ENCODE measurements at regions not wholly inside any gene's neighbourhood (a gene's known extent, or its start where the extent isn't known, plus 50 kb on each side); places are given as distances from the start of the nearest gene placed in this dataset.
A peak's percentile ranks its signal among the peaks of the same experiment; 100 is the strongest.

DNA sequence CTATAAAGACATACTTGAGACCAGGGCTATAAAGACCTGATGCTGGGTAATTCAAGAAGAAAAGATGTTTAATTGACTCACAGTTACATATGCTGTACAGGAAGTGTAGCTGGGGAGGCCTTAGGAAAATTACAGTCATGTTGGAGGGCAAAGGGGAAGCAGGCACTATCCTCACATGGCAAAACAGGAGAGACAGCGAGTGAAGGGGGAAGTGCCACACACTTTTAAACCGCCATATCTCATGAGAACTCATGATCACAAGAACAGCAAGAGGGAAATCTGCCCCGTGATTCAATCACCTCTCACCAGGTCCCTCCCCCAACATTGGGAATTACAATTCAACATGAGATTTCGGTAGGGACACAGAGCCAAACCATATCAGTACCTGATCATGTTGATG is 89.9 kb upstream of the ADAMTSL1 start:
- no peak for DNase-seq
- Histone ChIP-seq H3K27me3 (ENCODE audit: control insufficient read depth in 3 of 3, insufficient read depth in 3 of 3, low read length in 3 of 3) (no peaks in the 10 kb centered on the region), H3K9me3 (ENCODE audit: control insufficient read depth in 2 of 2, insufficient read depth in 1 of 2, low read depth in 1 of 2, low read length in 1 of 2) (no peaks in the 10 kb centered on the region), H3K36me3 (ENCODE audit: control insufficient read depth in 3 of 3, insufficient read depth in 2 of 3, low read depth in 1 of 3, low read length in 3 of 3) (no peaks in the 10 kb centered on the region), H3K4me3 (ENCODE audit: low read depth in 1 of 3, low read length in 3 of 3) (no peak overlapping the region), H3K4me1 (ENCODE audit: control insufficient read depth in 3 of 3, insufficient read depth in 2 of 3, low read depth in 1 of 3, low read length in 2 of 3) (no peaks in the 10 kb centered on the region), H3K27ac (ENCODE audit: low read depth in 1 of 3, low read length in 2 of 3) (no peak overlapping the region)
- FAIRE-seq: no peak
- 75 to 89% (median 81%) methylated on average over 4 of the region's 4 CpGs for WGBS, 3 donors

DNA sequence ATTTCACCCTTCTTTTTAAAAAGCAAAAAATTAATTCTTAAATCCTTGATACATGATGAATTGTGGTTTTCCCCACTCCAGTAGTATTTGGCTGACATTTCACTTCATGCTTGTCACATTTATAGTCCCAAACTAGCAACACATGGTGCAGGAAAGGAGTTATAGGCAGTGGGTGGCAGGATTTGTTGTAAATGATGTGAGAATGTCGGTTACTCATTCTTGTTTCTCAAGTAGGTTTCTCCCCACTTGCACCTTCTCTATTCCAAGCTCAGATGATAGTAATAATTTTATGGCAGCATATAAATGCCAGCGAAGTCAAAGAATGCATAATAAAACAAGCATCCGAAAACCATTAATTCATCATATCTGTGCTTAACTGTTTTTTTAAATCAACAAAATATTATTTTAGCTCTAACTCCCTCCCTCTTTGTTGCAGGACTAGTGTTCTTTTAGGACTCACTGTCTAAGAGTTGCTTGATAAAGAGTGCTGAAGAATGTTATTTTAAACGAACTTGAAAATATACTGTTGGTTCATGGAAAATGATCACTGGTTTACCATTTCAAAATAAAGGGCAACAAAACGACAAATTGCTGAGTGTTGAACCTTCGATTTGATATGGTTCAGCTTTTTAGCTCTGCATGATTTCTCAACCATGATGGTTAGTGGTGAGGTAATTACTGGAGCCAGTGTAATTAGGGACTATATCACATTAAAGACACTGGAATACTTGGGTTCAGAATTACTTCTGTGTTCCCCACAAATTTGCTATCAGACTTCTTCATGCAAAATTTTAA is 88.1 kb upstream of the ADAMTSL1 start:
- Histone ChIP-seq H3K9me3 (ENCODE audit: control insufficient read depth in 2 of 2, insufficient read depth in 1 of 2, low read depth in 1 of 2, low read length in 1 of 2) (no peaks in the 10 kb centered on the region), H3K4me1 (ENCODE audit: control insufficient read depth in 3 of 3, insufficient read depth in 2 of 3, low read depth in 1 of 3, low read length in 2 of 3) (no peaks in the 10 kb centered on the region), H3K27ac (ENCODE audit: low read depth in 1 of 3, low read length in 2 of 3) (no peak overlapping the region), H3K36me3 (ENCODE audit: control insufficient read depth in 3 of 3, insufficient read depth in 2 of 3, low read depth in 1 of 3, low read length in 3 of 3) (no peaks in the 10 kb centered on the region), H3K27me3 (ENCODE audit: control insufficient read depth in 3 of 3, insufficient read depth in 3 of 3, low read length in 3 of 3) (no peaks in the 10 kb centered on the region), H3K4me3 (ENCODE audit: low read depth in 1 of 3, low read length in 3 of 3) (no peak overlapping the region)
- FAIRE-seq: no peak
- 75 to 81% (median 78%) methylated on average over 6 of the region's 6 CpGs for WGBS, 3 donors
- DNase-seq: no peak

DNA sequence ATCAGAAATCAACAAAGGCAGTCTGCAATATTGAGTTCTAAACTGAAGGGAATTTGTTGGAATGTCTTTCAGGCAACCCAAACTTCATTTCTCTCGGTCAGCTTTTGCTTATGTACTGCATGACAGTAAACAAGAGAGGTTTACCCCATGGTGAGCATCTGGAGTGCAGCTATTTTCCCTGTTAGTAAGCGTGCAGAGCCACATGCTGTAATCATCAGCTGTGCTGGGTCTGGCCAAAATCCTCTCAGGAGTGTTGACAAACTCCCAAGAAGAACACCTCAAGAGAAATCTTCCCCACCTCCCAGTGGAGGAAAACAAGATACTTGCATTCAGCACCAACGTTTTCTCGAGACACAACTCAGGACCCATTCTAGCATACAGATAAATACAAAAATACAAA is 83.6 kb upstream of the ADAMTSL1 start:
- Histone ChIP-seq H3K27me3 (ENCODE audit: control insufficient read depth in 3 of 3, insufficient read depth in 3 of 3, low read length in 3 of 3) (no peaks in the 10 kb centered on the region), H3K36me3 (ENCODE audit: control insufficient read depth in 3 of 3, insufficient read depth in 2 of 3, low read depth in 1 of 3, low read length in 3 of 3) (no peaks in the 10 kb centered on the region), H3K27ac (ENCODE audit: low read depth in 1 of 3, low read length in 2 of 3) (no peak overlapping the region), H3K4me1 (ENCODE audit: control insufficient read depth in 3 of 3, insufficient read depth in 2 of 3, low read depth in 1 of 3, low read length in 2 of 3) (no peaks in the 10 kb centered on the region), H3K4me3 (ENCODE audit: low read depth in 1 of 3, low read length in 3 of 3) (no peak overlapping the region), H3K9me3 (ENCODE audit: control insufficient read depth in 2 of 2, insufficient read depth in 1 of 2, low read depth in 1 of 2, low read length in 1 of 2) (no peaks in the 10 kb centered on the region)
- DNase-seq (no peak), FAIRE-seq (no peak)
- WGBS, 3 donors: 51 to 81% (median 67%) methylated on average over 4 of the region's 4 CpGs

DNA sequence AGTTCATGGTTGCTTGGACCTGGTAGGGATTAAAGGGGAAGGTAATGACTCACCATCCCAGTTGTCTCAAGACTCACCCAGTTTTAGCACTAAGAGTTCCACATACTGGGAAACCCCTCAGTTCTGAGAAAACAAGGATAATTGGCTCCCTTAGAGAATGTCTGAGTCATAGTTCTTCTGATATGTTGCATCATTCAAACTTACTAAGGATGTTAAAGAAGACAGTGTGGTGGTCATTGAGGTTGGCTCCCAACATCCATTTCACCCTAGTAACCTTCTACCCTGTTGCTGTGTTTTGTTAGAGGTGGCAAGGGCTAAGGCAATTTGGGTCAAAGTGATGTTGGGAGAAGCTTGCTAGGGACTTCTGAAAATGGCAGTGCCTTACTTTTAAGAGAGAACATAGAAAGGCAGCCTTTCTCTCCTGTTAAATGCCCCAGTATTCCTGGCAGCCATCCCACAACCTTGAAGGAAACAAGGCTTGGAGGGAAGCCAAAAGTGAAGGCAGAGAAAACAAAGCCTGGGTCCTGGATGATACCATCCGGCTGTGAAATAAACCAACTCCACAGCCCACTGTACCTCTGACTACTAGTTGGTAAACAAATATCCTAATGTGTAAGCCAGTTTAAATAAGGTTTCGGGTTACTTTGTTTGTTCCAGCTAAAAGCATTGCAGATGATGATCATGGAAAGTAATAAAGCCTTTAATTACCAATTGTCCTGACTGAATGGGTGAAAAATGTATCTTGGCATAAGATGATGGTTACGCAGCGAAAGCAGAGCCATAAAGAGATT is 80.4 kb upstream of the ADAMTSL1 start:
- Histone ChIP-seq H3K27me3 (ENCODE audit: control insufficient read depth in 3 of 3, insufficient read depth in 3 of 3, low read length in 3 of 3) (no peaks in the 10 kb centered on the region), H3K27ac (ENCODE audit: low read depth in 1 of 3, low read length in 2 of 3) (peak overlapping the region in 1 of 3 donors; percentile 69), H3K4me3 (ENCODE audit: low read depth in 1 of 3, low read length in 3 of 3) (no peak overlapping the region), H3K4me1 (ENCODE audit: control insufficient read depth in 3 of 3, insufficient read depth in 2 of 3, low read depth in 1 of 3, low read length in 2 of 3) (no peaks in the 10 kb centered on the region), H3K9me3 (ENCODE audit: control insufficient read depth in 2 of 2, insufficient read depth in 1 of 2, low read depth in 1 of 2, low read length in 1 of 2) (no peaks in the 10 kb centered on the region), H3K36me3 (ENCODE audit: control insufficient read depth in 3 of 3, insufficient read depth in 2 of 3, low read depth in 1 of 3, low read length in 3 of 3) (no peaks in the 10 kb centered on the region)
- peak; percentile 15 to 48 for DNase-seq
- WGBS, 3 donors: 9 to 40% (median 15%) methylated on average over 4 of the region's 4 CpGs
- no peak for FAIRE-seq

DNA sequence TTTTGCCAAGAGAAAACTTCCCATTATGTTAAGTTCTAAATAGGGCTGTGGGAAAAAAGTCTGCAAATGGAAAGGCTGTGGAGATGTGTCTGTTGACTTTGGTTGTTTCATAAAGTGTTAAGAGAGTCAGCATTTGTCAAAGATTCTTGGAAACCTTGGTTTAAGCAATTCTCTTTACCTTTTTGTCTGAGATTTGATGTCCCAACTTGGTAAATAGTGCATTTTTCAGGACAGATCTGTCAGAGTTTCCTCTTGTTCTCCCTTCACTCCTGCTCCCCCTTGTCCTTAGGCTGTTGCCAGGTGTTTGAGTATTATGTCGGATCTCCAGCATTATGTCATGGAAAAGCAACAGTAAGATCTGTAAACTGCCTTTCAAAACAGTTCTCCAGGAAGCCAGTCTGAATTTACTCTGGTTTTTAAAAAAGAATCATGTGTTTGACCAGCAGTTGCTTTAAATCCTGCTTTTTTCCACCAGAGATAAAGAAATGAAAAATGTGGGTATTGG is 79.1 kb upstream of the ADAMTSL1 start:
- 69 to 82% (median 72%) methylated on average over 1 of the region's 1 CpG for WGBS, 3 donors
- H3K4me3 ChIP-seq (ENCODE audit: low read depth in 1 of 3, low read length in 3 of 3): no peak overlapping the region
- no peaks in the 10 kb centered on the region for H3K9me3 ChIP-seq (ENCODE audit: control insufficient read depth in 2 of 2, insufficient read depth in 1 of 2, low read depth in 1 of 2, low read length in 1 of 2)
- no peaks in the 10 kb centered on the region for H3K36me3 ChIP-seq (ENCODE audit: control insufficient read depth in 3 of 3, insufficient read depth in 2 of 3, low read depth in 1 of 3, low read length in 3 of 3)
- H3K4me1 ChIP-seq (ENCODE audit: control insufficient read depth in 3 of 3, insufficient read depth in 2 of 3, low read depth in 1 of 3, low read length in 2 of 3): no peaks in the 10 kb centered on the region
- DNase-seq (no peak), FAIRE-seq (no peak)
- H3K27me3 ChIP-seq (ENCODE audit: control insufficient read depth in 3 of 3, insufficient read depth in 3 of 3, low read length in 3 of 3): no peaks in the 10 kb centered on the region
- no peak overlapping the region for H3K27ac ChIP-seq (ENCODE audit: low read depth in 1 of 3, low read length in 2 of 3)

DNA sequence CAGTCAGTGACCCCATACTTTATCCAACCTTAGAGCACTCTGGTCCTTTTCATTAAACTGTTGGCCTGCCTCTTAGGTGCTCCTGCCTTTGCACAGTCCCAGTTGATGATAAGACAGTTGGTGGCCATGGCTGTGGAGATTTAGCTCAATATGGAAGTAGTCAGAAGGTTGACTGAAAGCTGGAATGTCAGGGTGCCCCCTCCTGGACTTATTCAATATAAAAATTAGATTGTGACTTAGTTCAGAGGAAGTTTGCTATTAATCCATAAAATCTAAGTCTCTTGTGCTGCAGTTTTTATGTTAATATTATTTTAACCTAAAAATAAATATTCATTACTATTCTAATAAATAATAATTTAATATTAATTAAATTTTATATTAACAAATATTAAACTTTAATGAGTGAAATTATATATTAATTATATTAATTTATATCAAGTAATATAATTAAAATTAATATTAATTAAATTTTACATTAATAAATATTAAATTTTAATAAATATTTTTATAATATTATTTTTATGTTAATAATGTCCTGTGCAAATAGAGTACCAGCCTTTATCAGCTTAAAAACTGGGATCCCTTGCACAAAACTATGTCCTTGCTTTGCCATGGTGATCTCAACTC is 77.7 kb upstream of the ADAMTSL1 start:
- Histone ChIP-seq H3K4me1 (ENCODE audit: control insufficient read depth in 3 of 3, insufficient read depth in 2 of 3, low read depth in 1 of 3, low read length in 2 of 3) (no peaks in the 10 kb centered on the region), H3K36me3 (ENCODE audit: control insufficient read depth in 3 of 3, insufficient read depth in 2 of 3, low read depth in 1 of 3, low read length in 3 of 3) (no peaks in the 10 kb centered on the region), H3K4me3 (ENCODE audit: low read depth in 1 of 3, low read length in 3 of 3) (no peak overlapping the region), H3K27me3 (ENCODE audit: control insufficient read depth in 3 of 3, insufficient read depth in 3 of 3, low read length in 3 of 3) (no peaks in the 10 kb centered on the region), H3K9me3 (ENCODE audit: control insufficient read depth in 2 of 2, insufficient read depth in 1 of 2, low read depth in 1 of 2, low read length in 1 of 2) (no peaks in the 10 kb centered on the region), H3K27ac (ENCODE audit: low read depth in 1 of 3, low read length in 2 of 3) (no peak overlapping the region)
- FAIRE-seq (peak; percentile 79), DNase-seq (peak in 1 of 2 donors; percentile 1)

DNA sequence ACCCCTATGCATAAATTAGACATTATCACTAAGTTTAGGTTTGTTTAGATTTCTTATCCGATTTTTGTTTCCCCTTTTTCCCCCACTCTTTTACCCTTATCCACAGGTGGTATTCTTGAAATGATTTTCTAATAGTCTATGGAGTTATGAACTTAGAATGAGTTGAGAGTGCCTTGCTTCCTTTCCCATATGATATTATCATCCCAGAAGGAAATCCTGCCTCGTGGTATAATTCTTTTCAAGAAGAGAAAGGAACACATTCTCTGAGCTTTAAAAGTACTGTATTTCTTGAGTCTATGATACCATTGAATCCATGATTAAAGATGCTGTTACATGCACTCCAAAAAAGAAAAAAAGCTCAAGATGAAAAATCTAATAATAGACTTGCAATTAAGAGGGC is 76.9 kb upstream of the ADAMTSL1 start:
- no peak overlapping the region for H3K27ac ChIP-seq (ENCODE audit: low read depth in 1 of 3, low read length in 2 of 3)
- FAIRE-seq: no peak
- WGBS, 3 donors: 46 to 53% (median 47%) methylated on average over 2 of the region's 2 CpGs

DNA sequence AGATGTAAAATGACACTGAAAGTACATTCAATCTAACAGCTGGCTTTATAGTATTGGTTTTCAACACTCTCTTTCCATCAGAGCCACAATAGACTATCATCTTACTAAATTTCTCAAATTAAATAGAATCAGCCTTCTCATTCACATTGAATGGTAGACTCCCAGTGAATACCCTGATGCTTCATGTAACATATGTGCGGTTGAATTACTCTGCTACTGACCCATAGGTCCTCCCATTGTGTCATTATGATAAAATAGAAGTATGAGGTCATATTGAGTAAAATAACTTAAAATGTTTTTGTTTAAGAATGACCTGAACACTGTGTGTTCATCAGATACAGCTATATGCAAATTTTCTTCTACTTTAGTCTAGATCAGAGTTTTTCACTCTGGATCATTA is 75.9 kb upstream of the ADAMTSL1 start:
- FAIRE-seq (no peak), DNase-seq (no peak)
- Histone ChIP-seq H3K4me3 (ENCODE audit: low read depth in 1 of 3, low read length in 3 of 3) (no peak overlapping the region), H3K4me1 (ENCODE audit: control insufficient read depth in 3 of 3, insufficient read depth in 2 of 3, low read depth in 1 of 3, low read length in 2 of 3) (no peaks in the 10 kb centered on the region), H3K36me3 (ENCODE audit: control insufficient read depth in 3 of 3, insufficient read depth in 2 of 3, low read depth in 1 of 3, low read length in 3 of 3) (no peaks in the 10 kb centered on the region), H3K27me3 (ENCODE audit: control insufficient read depth in 3 of 3, insufficient read depth in 3 of 3, low read length in 3 of 3) (no peaks in the 10 kb centered on the region), H3K9me3 (ENCODE audit: control insufficient read depth in 2 of 2, insufficient read depth in 1 of 2, low read depth in 1 of 2, low read length in 1 of 2) (no peaks in the 10 kb centered on the region), H3K27ac (ENCODE audit: low read depth in 1 of 3, low read length in 2 of 3) (no peak overlapping the region)
- WGBS, 3 donors: 94 to 95% (median 94%) methylated on average over 1 of the region's 1 CpG

More for the DNA sequence above, 76.9 kb upstream of the ADAMTSL1 start:
- H3K4me3 ChIP-seq (ENCODE audit: low read depth in 1 of 3, low read length in 3 of 3): no peak overlapping the region
- no peaks in the 10 kb centered on the region for H3K9me3 ChIP-seq (ENCODE audit: control insufficient read depth in 2 of 2, insufficient read depth in 1 of 2, low read depth in 1 of 2, low read length in 1 of 2)
- no peak for DNase-seq
- no peaks in the 10 kb centered on the region for H3K36me3 ChIP-seq (ENCODE audit: control insufficient read depth in 3 of 3, insufficient read depth in 2 of 3, low read depth in 1 of 3, low read length in 3 of 3)
- H3K4me1 ChIP-seq (ENCODE audit: control insufficient read depth in 3 of 3, insufficient read depth in 2 of 3, low read depth in 1 of 3, low read length in 2 of 3): no peaks in the 10 kb centered on the region
- no peaks in the 10 kb centered on the region for H3K27me3 ChIP-seq (ENCODE audit: control insufficient read depth in 3 of 3, insufficient read depth in 3 of 3, low read length in 3 of 3)

All from small intestine (tissue), 7 donors.